Activated CD4-positive, CD25-positive, alpha-beta regulatory T cell treated with anti-CD3 and anti-CD28 coated beads, Interleukin-2, amount 50 U/mL, for 24 hours (primary cell): ENCODE measurements at regions not wholly inside any gene's neighbourhood (a gene's known extent, or its start where the extent isn't known, plus 50 kb on each side); places are given as distances from the start of the nearest gene placed in this dataset.

Experiments used
- ATAC-seq, 2 donors: fragments of 150-1000 bp; cut with Tn5 transposase; one replicate each; pipeline ENCODE4 v1.10.0; 2021; ENCODE audit warnings: mild to moderate bottlenecking in 1 of 2, moderate library complexity in 1 of 2

DNA sequence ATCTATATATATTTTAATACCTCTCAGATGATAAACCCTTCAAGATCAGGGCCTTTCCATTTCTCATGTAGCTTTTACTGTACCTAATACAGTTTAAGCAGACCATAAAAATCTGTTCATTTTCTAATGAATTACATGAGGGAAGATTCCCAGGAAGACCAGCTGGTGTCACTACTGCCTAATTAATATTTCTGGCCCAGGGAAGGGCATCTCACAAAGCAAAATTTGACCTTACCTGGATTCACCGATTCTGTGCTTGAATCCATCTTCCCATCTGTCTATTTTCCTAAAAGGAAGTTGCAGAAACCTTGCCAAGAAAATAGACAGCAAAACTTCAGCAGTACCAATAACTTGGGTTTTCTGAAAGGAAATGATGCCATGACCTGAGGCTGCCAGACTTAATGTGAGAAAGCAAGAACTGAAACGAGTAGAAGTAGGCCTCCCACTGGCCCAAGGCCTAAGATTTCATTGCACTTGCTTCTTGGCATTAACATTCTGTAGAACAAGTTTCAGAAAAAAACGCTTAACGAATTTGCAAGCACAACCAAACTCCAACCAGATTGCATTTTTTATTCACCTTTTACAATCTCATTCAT lies 83.0 kb upstream of the GLIS3 start:
- no peak for ATAC-seq

DNA sequence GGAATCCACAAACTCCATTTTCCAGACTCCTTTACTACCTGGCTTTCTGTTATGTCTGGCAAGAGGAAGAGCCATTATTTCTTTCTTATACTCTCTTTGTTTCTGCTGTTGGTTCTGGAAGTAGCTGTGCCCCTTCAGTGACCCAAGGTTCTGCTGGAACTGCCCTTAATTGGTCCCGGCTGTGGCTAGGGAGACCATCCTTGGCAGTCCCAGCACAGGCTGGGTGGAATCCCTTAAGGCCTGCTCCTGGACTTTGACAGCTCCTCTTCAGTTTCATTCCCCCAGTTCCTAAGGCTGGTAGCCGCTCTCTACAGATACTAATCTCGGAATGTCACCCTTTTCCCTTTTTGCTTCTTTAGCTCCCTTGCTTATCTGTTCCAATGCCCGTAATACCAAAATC lies 81.9 kb upstream of the GLIS3 start:
- no peak for ATAC-seq

DNA sequence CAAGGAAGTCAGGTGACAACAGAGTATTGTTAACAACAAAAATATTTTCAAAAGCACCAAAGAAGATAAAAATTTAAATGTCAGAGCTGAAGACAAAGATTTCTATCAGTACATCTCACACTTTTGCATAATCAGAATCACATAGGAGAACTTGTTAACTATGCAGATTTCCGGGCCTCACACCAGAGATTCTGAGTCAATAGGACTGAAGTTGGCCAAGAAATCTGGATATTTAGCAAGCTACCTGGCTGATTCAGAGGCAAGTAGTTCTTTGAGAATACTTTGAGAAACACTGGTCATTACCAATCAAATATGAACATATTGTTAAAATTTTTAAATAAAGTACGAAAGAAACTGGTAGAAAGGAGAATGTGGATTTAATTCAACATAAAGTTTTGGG lies 80.5 kb upstream of the GLIS3 start:
- no peak for ATAC-seq

DNA sequence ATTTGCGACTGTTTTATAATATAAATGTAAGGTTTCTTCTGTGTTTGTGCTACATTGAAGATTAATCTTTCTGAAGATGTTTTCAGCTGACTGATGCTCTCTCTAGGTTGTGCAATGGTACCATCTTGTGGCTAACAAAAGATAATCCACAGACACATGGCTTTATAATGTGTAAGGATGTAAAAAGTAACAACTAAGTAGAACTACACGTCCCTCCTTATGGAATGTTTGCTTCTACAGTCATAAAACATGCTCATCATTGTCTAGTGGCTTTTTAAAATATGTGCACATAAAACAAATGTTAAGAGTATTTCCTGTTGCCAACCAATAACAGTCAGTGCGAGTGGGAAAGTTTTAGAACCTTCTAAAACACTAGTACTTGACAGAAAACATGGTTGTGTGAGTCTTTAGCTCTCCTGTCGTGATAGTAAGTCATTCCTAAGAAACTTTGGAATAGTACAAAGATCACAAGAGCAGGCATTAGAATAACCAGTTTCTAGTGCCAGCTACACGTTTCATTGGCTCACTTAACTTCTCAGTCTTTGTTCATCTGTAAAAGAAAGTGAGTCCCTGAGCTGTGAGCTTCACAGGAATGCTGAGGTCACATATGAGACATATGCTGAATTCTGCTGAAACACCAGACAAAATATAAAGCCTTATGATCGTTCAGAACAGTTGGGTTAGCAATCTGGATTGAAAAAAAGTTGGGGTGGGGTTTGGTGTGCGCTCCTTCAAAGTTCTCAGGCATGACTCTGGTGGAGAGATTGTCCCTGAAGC lies 75.7 kb upstream of the GLIS3 start:
- ATAC-seq = no peak

GRCh38 chr9:4371108-4371507 lies 71.2 kb upstream of the GLIS3 start:
- ATAC-seq = no peak

DNA sequence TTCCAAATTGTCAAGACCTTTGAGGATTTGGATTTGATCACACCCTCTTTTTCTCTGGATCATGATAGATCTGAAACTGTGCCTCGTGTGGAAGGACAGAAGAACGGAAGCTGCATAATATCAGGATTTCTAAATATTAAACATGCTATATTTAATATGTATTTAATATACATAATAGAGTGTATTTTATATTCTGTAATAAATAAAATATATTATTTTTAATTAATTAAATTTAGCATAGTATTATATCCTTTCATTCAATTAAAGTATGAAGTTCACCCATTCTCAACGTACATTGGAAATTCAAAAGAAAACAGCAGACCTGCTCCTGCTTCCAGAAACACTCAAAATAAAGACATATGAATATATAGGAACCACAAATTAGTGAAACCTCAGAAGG lies 70.6 kb upstream of the GLIS3 start:
- ATAC-seq = no peak

DNA sequence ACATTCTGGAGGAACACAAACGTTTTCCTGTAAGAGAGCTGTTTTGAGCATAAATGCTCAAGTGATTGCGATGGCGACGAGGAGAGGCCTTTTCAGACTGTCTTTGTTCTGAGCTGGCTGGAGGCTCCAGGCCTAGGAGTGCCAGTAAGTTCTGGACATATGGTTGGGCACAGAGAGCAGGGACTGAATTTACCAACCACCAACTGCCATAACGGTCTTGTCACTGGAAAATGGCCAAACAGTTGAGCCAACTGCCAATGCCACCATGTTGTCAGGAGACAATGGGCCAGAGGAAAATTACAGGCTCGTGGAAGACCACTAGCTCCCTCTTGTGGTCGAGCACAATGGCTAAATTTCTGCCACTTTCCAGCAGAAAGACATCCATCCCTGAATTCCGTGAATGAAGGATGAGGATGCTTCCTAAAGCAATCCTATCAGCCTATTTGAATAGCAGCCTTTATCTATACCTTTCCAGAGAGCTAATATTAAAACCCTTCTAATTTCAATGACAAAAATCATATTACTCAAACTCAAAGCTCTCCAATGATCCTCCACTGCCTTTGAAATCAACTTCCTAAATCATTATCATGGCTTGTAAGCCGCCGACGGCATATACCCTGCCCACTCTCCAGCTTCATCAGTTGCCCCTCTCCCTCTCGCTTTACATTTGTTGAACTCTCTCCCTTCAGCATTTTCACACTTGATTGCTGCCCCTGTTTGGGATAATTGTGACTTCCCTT lies 66.9 kb upstream of the GLIS3 start:
- ATAC-seq = no peak

GRCh38 chr9:4365055-4365454 lies 65.2 kb upstream of the GLIS3 start:
- ATAC-seq = peak; percentile 60 to 84

DNA sequence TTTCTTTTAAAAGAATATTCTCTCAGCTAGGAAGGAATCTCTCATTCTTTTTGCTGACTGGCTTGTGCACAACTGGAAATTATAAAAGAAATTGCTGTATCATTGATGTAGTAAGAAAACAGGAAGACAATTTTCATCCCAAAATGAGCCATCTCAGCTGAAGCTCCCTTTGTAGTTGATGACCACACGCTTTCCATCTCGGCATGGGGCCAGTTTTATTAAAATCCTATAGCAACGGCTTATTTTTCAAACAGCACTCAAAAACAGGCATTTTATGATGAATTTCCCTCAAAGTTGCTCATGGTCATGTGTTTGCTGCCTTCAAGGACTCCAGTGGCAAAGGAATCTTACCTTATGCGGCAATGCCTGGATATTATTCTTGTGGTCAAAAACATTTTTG lies 62.4 kb upstream of the GLIS3 start:
- ATAC-seq = no peak

DNA sequence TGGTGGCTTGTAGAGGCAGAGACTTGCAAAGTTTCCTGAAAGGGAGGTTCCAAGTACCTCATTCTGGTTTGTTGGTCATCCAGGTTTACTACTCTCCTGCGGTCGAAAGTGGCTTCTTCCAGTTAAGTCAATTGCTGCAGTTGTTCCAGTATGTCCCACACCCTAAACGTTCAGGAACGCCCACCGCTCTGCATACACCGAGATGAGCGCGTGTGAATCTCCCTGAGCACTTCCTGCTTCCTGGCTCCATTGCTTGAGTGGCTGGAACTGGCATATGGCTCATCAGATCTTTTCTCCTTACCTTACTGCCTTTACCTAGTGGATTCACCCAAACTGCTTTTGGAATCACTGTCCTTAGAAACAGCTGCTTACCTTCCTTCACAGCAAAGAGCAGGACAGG lies 59.1 kb upstream of the GLIS3 start:
- ATAC-seq = no peak

GRCh38 chr9:4357929-4358328 lies 58.1 kb upstream of the GLIS3 start:
- ATAC-seq = no peak

DNA sequence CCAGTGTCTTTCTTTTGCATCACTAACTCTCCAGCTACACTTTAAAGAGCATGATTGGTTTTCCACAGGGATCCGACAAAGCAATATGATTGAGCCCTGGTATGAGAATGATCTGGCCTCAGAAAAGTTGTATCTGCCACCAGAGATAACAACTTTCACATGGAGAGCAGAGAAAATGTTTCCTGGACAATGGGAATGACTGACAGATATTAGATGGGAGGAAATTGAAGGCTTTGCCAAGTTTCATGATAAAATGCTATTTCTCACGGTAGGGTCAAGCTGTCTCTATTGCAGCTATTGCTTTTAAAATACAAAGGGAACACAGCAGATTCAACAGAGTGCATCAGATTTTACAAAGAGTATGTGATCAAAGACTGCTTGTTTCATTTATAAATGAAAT lies 56.4 kb upstream of the GLIS3 start:
- no peak for ATAC-seq

DNA sequence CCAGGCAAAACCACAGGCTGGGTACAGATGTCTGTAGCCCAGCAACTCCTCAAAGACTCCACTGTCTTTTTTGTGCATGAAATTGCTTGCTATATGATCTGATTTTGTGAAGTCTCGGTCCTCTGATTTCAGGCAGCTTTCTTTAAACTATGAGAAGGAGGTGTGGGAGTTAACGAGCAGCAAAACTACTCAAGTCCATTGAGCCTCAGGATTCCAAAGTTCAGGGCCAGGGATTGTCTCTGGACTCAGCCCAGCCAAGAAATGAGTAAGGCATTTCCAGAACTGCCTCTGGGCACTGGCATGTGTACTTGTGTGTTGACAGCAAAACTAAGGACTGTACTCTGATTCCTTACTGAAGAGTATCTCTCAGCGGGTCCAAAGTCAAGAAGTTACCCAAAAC lies 53.4 kb upstream of the GLIS3 start:
- ATAC-seq = no peak

DNA sequence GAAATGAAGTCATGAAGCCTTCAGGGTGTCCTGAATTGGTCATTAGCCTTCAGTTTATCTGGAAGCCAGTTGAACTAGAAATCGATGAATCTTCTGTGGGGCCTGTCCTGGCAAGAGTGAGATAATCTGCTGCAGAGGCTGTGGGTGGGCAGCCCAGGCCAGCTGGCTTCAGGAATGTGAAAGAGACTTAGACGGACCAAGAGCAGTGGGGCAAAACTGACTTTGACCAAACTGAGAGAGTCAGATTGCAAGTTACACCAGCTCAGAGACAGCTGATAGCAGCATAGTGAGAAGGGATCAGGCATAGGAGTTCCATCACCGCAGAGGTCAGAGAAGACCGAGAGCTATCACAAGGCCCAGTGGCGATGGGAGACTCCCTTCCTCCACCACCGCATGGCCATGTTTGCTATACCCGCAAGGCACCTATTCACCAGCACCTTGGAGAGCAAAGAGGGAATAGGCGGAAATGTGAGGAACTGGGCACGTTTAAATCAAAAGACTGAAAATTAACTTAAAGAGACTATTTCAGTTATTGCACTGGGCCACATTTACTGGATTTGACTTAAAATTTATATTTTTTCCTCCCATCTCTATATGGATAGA lies 50.0 kb upstream of the GLIS3 start:
- ATAC-seq = no peak
